Natural killer cell treated with Interleukin-12 subunit alpha and Interleukin-12 subunit beta and Interleukin-15 and Interleukin-18, amount 100 ng/mL, for 72 hours (primary cell): ENCODE measurements at regions not wholly inside any gene's neighbourhood (a gene's known extent, or its start where the extent isn't known, plus 50 kb on each side); places are given as distances from the start of the nearest gene placed in this dataset.
"Not testable (repeated sequence)": the region's sequence is repeated elsewhere in the genome, so short reads cannot be mapped to it uniquely, and the experiment has no call there.

Source experiments
- ATAC-seq, 2 donors: fragments of 150-1000 bp; cut with Tn5 transposase in 1 of 2; sonication (Bioruptor Pico), chemical (Tn5 transposase) in 1 of 2; 2 replicates each; pipeline ENCODE4 v1.10.0; 2021
- DNase-seq: peaks from one replicate; pipeline ENCODE4 v3.0.0; 2022; ENCODE audit warnings: low spot score
- H3K27ac Mint-ChIP-seq, 2 donors: 1 replicate in 1 of 2; 2 replicates in 1 of 2; pipeline ENCODE4 v1.8.0; 2022; ENCODE audit warnings: mixed read lengths in 2 of 2, mild to moderate bottlenecking in 1 of 2, moderate library complexity in 1 of 2
- H3K27me3 Mint-ChIP-seq, 2 donors: 1 replicate in 1 of 2; 2 replicates in 1 of 2; pipeline ENCODE4 v1.8.0; 2022; ENCODE audit warnings: mixed read lengths in 2 of 2
- H3K36me3 Mint-ChIP-seq: one replicate; pipeline ENCODE4 v1.8.0; 2022; ENCODE audit warnings: mixed read lengths
- H3K4me1 Mint-ChIP-seq, 2 donors: 1 replicate in 1 of 2; 2 replicates in 1 of 2; pipeline ENCODE4 v1.8.0; 2022; ENCODE audit warnings: low read depth in 2 of 2, mixed read lengths in 2 of 2, mild to moderate bottlenecking in 1 of 2
- H3K4me3 Mint-ChIP-seq: one replicate; pipeline ENCODE4 v1.8.0; 2022; ENCODE audit warnings: mixed read lengths
- H3K9me3 Mint-ChIP-seq: 2 replicates; pipeline ENCODE4 v1.8.0; 2022; ENCODE audit warnings: mixed read lengths

GRCh38 chr15:69860921-69861320 is 236.8 kb downstream of the TLE3 start:
- H3K36me3 Mint-ChIP-seq: no peaks in the 10 kb centered on the region
- no peak overlapping the region for H3K4me3 Mint-ChIP-seq
- H3K9me3 Mint-ChIP-seq: no peaks in the 10 kb centered on the region
- ATAC-seq: no peak
- peaks cover 0 to 4% of the 10 kb centered on the region in 2 donors for H3K4me1 Mint-ChIP-seq
- H3K27ac Mint-ChIP-seq: no peak overlapping the region
- peak; percentile 6 for DNase-seq
- peaks cover 7 to 17% of the 10 kb centered on the region in 2 donors for H3K27me3 Mint-ChIP-seq

GRCh38 chr15:69861331-69862171 is 236.2 kb downstream of the TLE3 start:
- Mint-ChIP-seq H3K4me3 (no peak overlapping the region), H3K27me3 (peaks cover 7 to 17% of the 10 kb centered on the region in 2 donors), H3K4me1 (peaks cover 0 to 4% of the 10 kb centered on the region in 2 donors), H3K27ac (no peak overlapping the region), H3K9me3 (no peaks in the 10 kb centered on the region), H3K36me3 (no peaks in the 10 kb centered on the region)
- peak; percentile 22 for DNase-seq
- no peak for ATAC-seq

- H3K27me3 Mint-ChIP-seq: peaks cover 7 to 14% of the 10 kb centered on the region in 2 donors
- no peaks in the 10 kb centered on the region for H3K9me3 Mint-ChIP-seq
- no peak overlapping the region for H3K27ac Mint-ChIP-seq
Observed at GRCh38 chr15:69862540-69862939, 235.2 kb downstream of the TLE3 start.

GRCh38 chr15:69863446-69863845 is 234.3 kb downstream of the TLE3 start:
- H3K27ac Mint-ChIP-seq: no peak overlapping the region
- DNase-seq: peak; percentile 13
- H3K4me1 Mint-ChIP-seq: peaks cover 0 to 2% of the 10 kb centered on the region in 2 donors
- H3K9me3 Mint-ChIP-seq: no peaks in the 10 kb centered on the region
- no peaks in the 10 kb centered on the region for H3K36me3 Mint-ChIP-seq
- H3K27me3 Mint-ChIP-seq: peaks cover 7 to 13% of the 10 kb centered on the region in 2 donors
- no peak overlapping the region for H3K4me3 Mint-ChIP-seq
- no peak for ATAC-seq

More at GRCh38 chr15:69862540-69862939, 235.2 kb downstream of the TLE3 start:
- Mint-ChIP-seq H3K4me1 (peaks cover 0 to 6% of the 10 kb centered on the region in 2 donors), H3K4me3 (no peak overlapping the region), H3K36me3 (no peaks in the 10 kb centered on the region)
- DNase-seq: no peak
- ATAC-seq: no peak

GRCh38 chr15:69865369-69865768 is 232.3 kb downstream of the TLE3 start:
- peaks cover 3 to 15% of the 10 kb centered on the region in 2 donors for H3K27me3 Mint-ChIP-seq
- ATAC-seq (no peak), DNase-seq (no peak)
- no peaks in the 10 kb centered on the region for H3K9me3 Mint-ChIP-seq
- H3K27ac Mint-ChIP-seq: no peak overlapping the region
- H3K4me1 Mint-ChIP-seq: peaks cover 0 to 2% of the 10 kb centered on the region in 2 donors
- H3K36me3 Mint-ChIP-seq: no peaks in the 10 kb centered on the region
- H3K4me3 Mint-ChIP-seq: no peak overlapping the region

- no peak overlapping the region for H3K4me3 Mint-ChIP-seq
Observed at GRCh38 chr15:69868756-69869155, 229.0 kb downstream of the TLE3 start.

GRCh38 chr15:69869291-69869690 is 228.4 kb downstream of the TLE3 start:
- DNase-seq (no peak), ATAC-seq (no peak)
- no peak overlapping the region for H3K27ac Mint-ChIP-seq
- peaks cover 0 to 2% of the 10 kb centered on the region in 2 donors for H3K4me1 Mint-ChIP-seq
- H3K36me3 Mint-ChIP-seq: peaks cover 7% of the 10 kb centered on the region
- no peak overlapping the region for H3K4me3 Mint-ChIP-seq
- peaks cover 2% of the 10 kb centered on the region for H3K9me3 Mint-ChIP-seq
- peaks cover 0 to 21% of the 10 kb centered on the region in 2 donors for H3K27me3 Mint-ChIP-seq

More at GRCh38 chr15:69868756-69869155, 229.0 kb downstream of the TLE3 start:
- H3K4me1 Mint-ChIP-seq: peaks cover 0 to 2% of the 10 kb centered on the region in 2 donors
- no peak overlapping the region for H3K27ac Mint-ChIP-seq
- ATAC-seq (no peak), DNase-seq (no peak)
- peaks cover 0 to 20% of the 10 kb centered on the region in 2 donors for H3K27me3 Mint-ChIP-seq
- no peaks in the 10 kb centered on the region for H3K9me3 Mint-ChIP-seq
- peaks cover 2% of the 10 kb centered on the region for H3K36me3 Mint-ChIP-seq

GRCh38 chr15:69869881-69870505 is 227.7 kb downstream of the TLE3 start:
- Mint-ChIP-seq H3K4me1 (peaks cover 0 to 2% of the 10 kb centered on the region in 2 donors), H3K4me3 (no peak overlapping the region), H3K36me3 (peaks cover 8% of the 10 kb centered on the region), H3K27me3 (peaks cover 0 to 20% of the 10 kb centered on the region in 2 donors), H3K9me3 (peaks cover 3% of the 10 kb centered on the region), H3K27ac (no peak overlapping the region)
- DNase-seq (no peak), ATAC-seq (no peak)

GRCh38 chr15:69871511-69872134 is 226.1 kb downstream of the TLE3 start:
- Mint-ChIP-seq H3K4me3 (no peak overlapping the region), H3K9me3 (peaks cover 3% of the 10 kb centered on the region), H3K4me1 (peaks cover 0 to 2% of the 10 kb centered on the region in 2 donors), H3K27ac (no peak overlapping the region), H3K36me3 (peaks cover 8% of the 10 kb centered on the region), H3K27me3 (peaks cover 0 to 21% of the 10 kb centered on the region in 2 donors)
- DNase-seq (no peak), ATAC-seq (no peak)

- no peak for ATAC-seq
- H3K27me3 Mint-ChIP-seq: peaks cover 0 to 22% of the 10 kb centered on the region in 2 donors
- H3K36me3 Mint-ChIP-seq: peaks cover 8% of the 10 kb centered on the region
- H3K4me1 Mint-ChIP-seq: no peaks in the 10 kb centered on the region
- peaks cover 3% of the 10 kb centered on the region for H3K9me3 Mint-ChIP-seq
- DNase-seq: no peak
- no peak overlapping the region for H3K27ac Mint-ChIP-seq
- H3K4me3 Mint-ChIP-seq: no peak overlapping the region
Observed at GRCh38 chr15:69873807-69874206, 223.9 kb downstream of the TLE3 start.

GRCh38 chr15:69874321-69874720 is 223.4 kb downstream of the TLE3 start:
- DNase-seq (no peak), ATAC-seq (no peak)
- Mint-ChIP-seq H3K4me1 (no peaks in the 10 kb centered on the region), H3K27ac (no peak overlapping the region), H3K9me3 (peaks cover 3% of the 10 kb centered on the region), H3K36me3 (peaks cover 8% of the 10 kb centered on the region), H3K27me3 (peaks cover 0 to 22% of the 10 kb centered on the region in 2 donors), H3K4me3 (no peak overlapping the region)

GRCh38 chr15:69876064-69876940 is 221.4 kb downstream of the TLE3 start:
- H3K9me3 Mint-ChIP-seq: peaks cover 3% of the 10 kb centered on the region
- H3K27ac Mint-ChIP-seq: peak overlapping the region in 1 of 2 donors; percentile 46
- H3K4me1 Mint-ChIP-seq: no peaks in the 10 kb centered on the region
- DNase-seq (no peak), ATAC-seq (no peak)
- H3K36me3 Mint-ChIP-seq: peaks cover 8% of the 10 kb centered on the region
- no peak overlapping the region for H3K4me3 Mint-ChIP-seq
- H3K27me3 Mint-ChIP-seq: peaks cover 0 to 14% of the 10 kb centered on the region in 2 donors

- not testable (repeated sequence) for H3K36me3 Mint-ChIP-seq, H3K4me3 Mint-ChIP-seq, H3K9me3 Mint-ChIP-seq, H3K27ac Mint-ChIP-seq, ATAC-seq, H3K27me3 Mint-ChIP-seq, DNase-seq, H3K4me1 Mint-ChIP-seq
Observed at GRCh38 chr15:69879963-69880362, 217.8 kb downstream of the TLE3 start.
